Spleen (tissue), 11 donors: ENCODE measurements at regions not wholly inside any gene's neighbourhood (a gene's known extent, or its start where the extent isn't known, plus 50 kb on each side); places are given as distances from the start of the nearest gene placed in this dataset.
"Not testable (repeated sequence)": the region's sequence is repeated elsewhere in the genome, so short reads cannot be mapped to it uniquely, and the experiment has no call there.

ENCODE experiments used
- DNase-seq: peaks from one replicate; pipeline ENCODE4 v3.0.0-alpha.2; 2020
- H3K27ac ChIP-seq, 8 donors: fragments of 200-600 bp; sonication (generic) in 7 of 8; 1 replicate in 4 of 8; 2 replicates in 4 of 8; pipeline versions ENCODE4 v1.5.0 to v1.8.0; 2016 to 2021; ENCODE audit warnings: inconsistent platforms in 4 of 8, mild to moderate bottlenecking in 4 of 8, moderate library complexity in 1 of 8
- H3K27me3 ChIP-seq, 7 donors: fragments of 200-600 bp; sonication (generic) in 6 of 7; replicated peaks in 1 of 7; 1 replicate in 4 of 7; 2 replicates in 3 of 7; pipeline versions ENCODE4 v1.5.0 to v1.8.0; 2016 to 2021; ENCODE audit warnings: inconsistent platforms in 3 of 7, mild to moderate bottlenecking in 1 of 7
- H3K36me3 ChIP-seq, 6 donors: fragments of 200-600 bp; sonication (generic) in 5 of 6; 1 replicate in 4 of 6; 2 replicates in 2 of 6; pipeline versions ENCODE4 v1.5.0 to v1.8.0; 2016 to 2021; ENCODE audit warnings: inconsistent platforms in 2 of 6
- H3K4me1 ChIP-seq, 6 donors: fragments of 200-600 bp; sonication (generic) in 5 of 6; 1 replicate in 3 of 6; 2 replicates in 3 of 6; pipeline versions ENCODE4 v1.5.0 to v1.8.0; 2016 to 2021; ENCODE audit warnings: inconsistent platforms in 3 of 6
- H3K4me3 ChIP-seq, 8 donors: fragments of 200-600 bp; sonication (generic) in 7 of 8; 1 replicate in 4 of 8; 2 replicates in 4 of 8; pipeline versions ENCODE4 v1.5.0 to v1.8.0; 2016 to 2021; ENCODE audit warnings: inconsistent platforms in 4 of 8, mild to moderate bottlenecking in 4 of 8, moderate library complexity in 2 of 8
- H3K9me3 ChIP-seq, 8 donors: fragments of 200-600 bp; sonication (generic) in 7 of 8; 1 replicate in 4 of 8; 2 replicates in 4 of 8; pipeline versions ENCODE4 v1.5.0 to v1.8.0; 2016 to 2021; ENCODE audit warnings: inconsistent platforms in 4 of 8
- whole genome bisulfite sequencing, 5 donors: extraction: QIAGEN DNeasy Blood & Tissue Kit in 3 of 5; methylation state at CpG; one replicate each; pipeline versions ENCODE4 v1.1.5 to v1.1.7; 2013 to 2018; 5-methylcytosine and 5-hydroxymethylcytosine counted together
- intact Hi-C: fragments of 100-400 bp; cut with DNase I; formaldehyde crosslinking; loops from one replicate; pipeline ENCODE4 v1.15.0; 2023; ENCODE audit warnings: low total_unique reads
- donor health status: healthy with polysubstance abuse.
- donor health status: DM: no; HTN: no; CAD: no; lungs with moderate emphysema.
- donor health status: DM: no; HTN: no; CAD: no.
- donor health status: Bipolar disorder and iron deficiency.
- donor health status: healthy.
- donor health status: DM: no; HTN: no; CAD: no.
- donor health status: DM: yes; HTN: yes; CAD: no.

GRCh38 chr6:57860481-57861315 is 543.3 kb downstream of the PRIM2 start:
- WGBS, 5 donors = 69 to 85% (median 73%) methylated on average over 5 to 6 of the region's 6 CpGs
- H3K4me3 ChIP-seq, H3K4me1 ChIP-seq, H3K36me3 ChIP-seq, intact Hi-C loops, H3K9me3 ChIP-seq, H3K27me3 ChIP-seq, H3K27ac ChIP-seq, DNase-seq: not testable (repeated sequence)

DNA sequence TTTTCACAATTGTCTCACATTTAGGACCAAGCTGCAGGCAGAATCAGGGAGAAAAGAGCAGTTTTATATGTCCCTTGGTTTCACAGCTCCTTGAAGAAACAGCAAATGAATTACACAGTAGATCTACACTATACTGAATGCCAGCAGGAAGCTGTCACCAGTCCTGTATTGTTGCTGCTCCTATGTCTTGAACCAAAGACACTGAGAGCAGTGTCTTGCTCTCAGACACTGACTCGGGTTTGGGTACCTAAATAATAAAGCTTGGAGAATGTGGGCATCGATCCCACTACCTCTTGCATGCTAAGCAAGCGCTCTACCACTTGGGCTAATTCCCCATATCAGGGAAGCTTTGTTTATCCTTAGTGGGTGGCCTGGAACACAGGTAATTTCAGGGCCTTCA is 552.7 kb downstream of the PRIM2 start:
- DNase-seq, H3K9me3 ChIP-seq, H3K27me3 ChIP-seq, H3K4me1 ChIP-seq, H3K36me3 ChIP-seq, H3K4me3 ChIP-seq, intact Hi-C loops, H3K27ac ChIP-seq: not testable (repeated sequence)
- WGBS, 5 donors = 33 to 70% (median 51%) methylated on average over 2 to 3 of the region's 3 CpGs

GRCh38 chr6:57873424-57873823 is 556.0 kb downstream of the PRIM2 start:
- H3K36me3 ChIP-seq, H3K27me3 ChIP-seq, H3K27ac ChIP-seq, DNase-seq, H3K4me3 ChIP-seq, H3K9me3 ChIP-seq, H3K4me1 ChIP-seq, intact Hi-C loops: not testable (repeated sequence)
- 68 to 84% (median 76%) methylated on average over 7 of the region's 7 CpGs for WGBS, 5 donors

GRCh38 chr6:57876659-57877058 is 559.2 kb downstream of the PRIM2 start:
- H3K4me1 ChIP-seq, intact Hi-C loops, DNase-seq, H3K4me3 ChIP-seq, H3K27ac ChIP-seq, H3K27me3 ChIP-seq, H3K9me3 ChIP-seq, H3K36me3 ChIP-seq: not testable (repeated sequence)
- WGBS, 5 donors = 84 to 96% (median 88%) methylated on average over 2 of the region's 2 CpGs

- H3K9me3 ChIP-seq, H3K4me1 ChIP-seq, H3K27me3 ChIP-seq, H3K36me3 ChIP-seq, H3K4me3 ChIP-seq, DNase-seq, H3K27ac ChIP-seq, intact Hi-C loops: not testable (repeated sequence)
- WGBS, 5 donors = 89 to 100% (median 95%) methylated on average over 1 to 3 of the region's 3 CpGs
Measured at GRCh38 chr6:57877729-57878128, 560.3 kb downstream of the PRIM2 start.

- H3K27ac ChIP-seq, intact Hi-C loops, H3K9me3 ChIP-seq, H3K36me3 ChIP-seq, H3K4me3 ChIP-seq, H3K4me1 ChIP-seq, DNase-seq, H3K27me3 ChIP-seq: not testable (repeated sequence)
- 67 to 79% (median 73%) methylated on average over 1 of the region's 1 CpG for WGBS, 5 donors
Measured at GRCh38 chr6:57878792-57879191, 561.4 kb downstream of the PRIM2 start.

GRCh38 chr6:57898850-57899249 is 581.4 kb downstream of the PRIM2 start:
- WGBS, 5 donors = 65 to 78% (median 75%) methylated on average over 5 of the region's 5 CpGs
- H3K4me3 ChIP-seq, H3K36me3 ChIP-seq, DNase-seq, H3K9me3 ChIP-seq, H3K27ac ChIP-seq, H3K4me1 ChIP-seq, H3K27me3 ChIP-seq, intact Hi-C loops: not testable (repeated sequence)

- WGBS, 5 donors = 72 to 93% (median 80%) methylated on average over 2 to 5 of the region's 5 CpGs
- H3K27me3 ChIP-seq, intact Hi-C loops, H3K27ac ChIP-seq, H3K9me3 ChIP-seq, DNase-seq, H3K4me3 ChIP-seq, H3K4me1 ChIP-seq, H3K36me3 ChIP-seq: not testable (repeated sequence)
Measured at GRCh38 chr6:57900687-57901399, 583.4 kb downstream of the PRIM2 start.

DNA sequence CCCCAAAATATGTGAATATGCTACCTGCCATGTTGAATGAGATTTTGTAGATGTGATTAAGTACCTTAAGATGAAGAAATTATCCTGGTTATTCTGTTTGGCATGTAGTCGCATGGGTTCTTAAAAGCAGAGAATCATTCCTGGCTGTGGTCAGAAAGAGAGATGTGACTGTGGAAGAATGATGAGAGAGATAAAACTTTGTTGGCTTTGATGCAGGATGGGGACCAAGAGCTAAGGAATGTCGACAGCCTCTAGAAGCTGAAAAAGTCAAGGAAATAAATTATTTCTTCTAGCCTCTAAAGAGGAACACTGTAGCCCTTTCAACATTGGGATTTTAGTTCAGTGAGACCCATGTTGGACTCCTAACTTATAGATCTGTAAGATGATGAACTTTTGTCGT is 584.0 kb downstream of the PRIM2 start:
- H3K4me3 ChIP-seq, H3K27ac ChIP-seq, H3K9me3 ChIP-seq, H3K27me3 ChIP-seq, H3K36me3 ChIP-seq, DNase-seq, intact Hi-C loops, H3K4me1 ChIP-seq: not testable (repeated sequence)
- 80 to 92% (median 89%) methylated on average over 3 of the region's 3 CpGs for WGBS, 5 donors

- 85 to 91% (median 88%) methylated on average over 6 of the region's 6 CpGs for WGBS, 5 donors
- H3K36me3 ChIP-seq, H3K9me3 ChIP-seq, DNase-seq, intact Hi-C loops, H3K4me3 ChIP-seq, H3K4me1 ChIP-seq, H3K27me3 ChIP-seq, H3K27ac ChIP-seq: not testable (repeated sequence)
Measured at GRCh38 chr6:57904356-57904755, 586.9 kb downstream of the PRIM2 start.

DNA sequence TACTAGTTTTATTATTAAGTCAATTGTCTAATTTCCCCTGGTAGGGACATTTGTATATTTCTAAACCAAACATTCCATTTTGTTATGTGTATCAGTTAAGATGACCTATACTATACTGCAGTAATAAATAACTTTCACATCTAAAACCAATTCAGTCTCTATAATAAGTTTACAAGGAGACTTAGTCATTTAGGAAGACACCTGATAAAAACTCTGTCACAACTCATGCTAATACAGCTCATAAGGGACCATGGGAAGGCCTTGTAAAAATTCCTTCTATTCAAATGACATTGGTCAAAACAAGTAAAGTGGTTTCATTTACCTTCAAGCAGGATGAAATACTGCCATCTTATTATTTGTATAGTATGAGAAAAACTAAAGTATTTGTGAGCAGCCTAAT is 597.9 kb downstream of the PRIM2 start:
- H3K27me3 ChIP-seq, DNase-seq, H3K4me1 ChIP-seq, H3K4me3 ChIP-seq, H3K9me3 ChIP-seq, intact Hi-C loops, H3K27ac ChIP-seq: not testable (repeated sequence)
- H3K36me3 ChIP-seq = peaks cover 0 to 26% (median 2%) of the 10 kb centered on the region in 6 donors
